Fibroblast of skin of right quadriceps (primary cell): ENCODE measurements at regions not wholly inside any gene's neighbourhood (a gene's known extent, or its start where the extent isn't known, plus 50 kb on each side); places are given as distances from the start of the nearest gene placed in this dataset.

Experiments used
- DNase-seq: peaks from one replicate; pipeline ENCODE4 v3.0.0-alpha.2; 2013

DNA sequence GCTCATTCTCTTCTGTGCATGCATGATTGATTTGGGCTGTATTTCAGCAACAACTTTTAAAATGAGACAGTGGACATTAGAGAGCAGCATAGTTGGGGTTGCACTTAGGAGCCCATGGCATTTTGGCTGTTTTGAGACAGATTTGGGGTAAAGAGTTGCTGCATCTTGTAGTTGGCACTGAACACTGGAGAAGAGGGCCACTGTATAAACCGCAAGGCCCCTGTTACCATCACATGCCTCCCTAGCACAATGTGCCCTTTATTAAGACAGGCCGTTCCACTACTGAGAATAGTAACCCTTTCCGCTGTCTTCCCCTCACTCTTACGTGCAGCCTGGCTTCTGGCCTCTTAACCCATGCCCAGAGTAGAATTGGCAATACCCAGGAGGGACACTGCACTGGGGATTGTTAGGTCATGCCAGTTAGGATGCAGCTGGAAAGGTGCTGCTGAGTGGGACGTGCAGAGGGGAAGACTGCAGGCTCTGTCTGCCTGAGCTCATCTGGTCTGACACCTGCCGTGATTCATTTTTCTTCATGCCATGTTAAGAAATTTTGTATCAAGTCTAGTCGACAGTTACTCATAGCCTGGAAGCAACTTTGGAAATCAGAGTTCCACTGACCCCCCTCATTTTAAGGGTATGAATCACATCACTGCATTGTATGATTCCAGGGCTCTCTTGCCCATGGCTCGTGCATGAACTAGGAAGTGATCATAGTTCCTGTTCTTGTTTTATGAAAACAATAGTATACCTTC lies 146.9 kb upstream of the DMRT1 start:
- peak; percentile 93 for DNase-seq

DNA sequence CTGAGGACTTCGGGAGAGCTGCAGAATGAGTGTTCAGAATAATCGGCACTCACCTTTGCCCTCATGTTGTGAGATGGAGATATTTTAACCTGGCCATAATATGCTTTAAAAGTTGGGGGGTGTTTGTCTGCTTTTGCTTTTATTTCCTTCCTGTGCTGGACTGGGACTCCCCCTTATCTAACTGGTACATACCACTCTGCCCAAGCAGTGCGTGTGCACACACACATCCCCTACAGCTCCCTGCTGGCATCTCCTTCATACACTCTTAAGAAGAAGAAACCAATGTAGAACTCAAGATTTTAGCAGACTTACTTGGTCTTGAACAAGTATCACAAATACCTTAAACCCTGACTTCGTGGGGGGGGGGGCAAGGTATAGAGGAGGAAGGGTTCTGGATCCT lies 146.2 kb upstream of the DMRT1 start:
- DNase-seq, result no peak

DNA sequence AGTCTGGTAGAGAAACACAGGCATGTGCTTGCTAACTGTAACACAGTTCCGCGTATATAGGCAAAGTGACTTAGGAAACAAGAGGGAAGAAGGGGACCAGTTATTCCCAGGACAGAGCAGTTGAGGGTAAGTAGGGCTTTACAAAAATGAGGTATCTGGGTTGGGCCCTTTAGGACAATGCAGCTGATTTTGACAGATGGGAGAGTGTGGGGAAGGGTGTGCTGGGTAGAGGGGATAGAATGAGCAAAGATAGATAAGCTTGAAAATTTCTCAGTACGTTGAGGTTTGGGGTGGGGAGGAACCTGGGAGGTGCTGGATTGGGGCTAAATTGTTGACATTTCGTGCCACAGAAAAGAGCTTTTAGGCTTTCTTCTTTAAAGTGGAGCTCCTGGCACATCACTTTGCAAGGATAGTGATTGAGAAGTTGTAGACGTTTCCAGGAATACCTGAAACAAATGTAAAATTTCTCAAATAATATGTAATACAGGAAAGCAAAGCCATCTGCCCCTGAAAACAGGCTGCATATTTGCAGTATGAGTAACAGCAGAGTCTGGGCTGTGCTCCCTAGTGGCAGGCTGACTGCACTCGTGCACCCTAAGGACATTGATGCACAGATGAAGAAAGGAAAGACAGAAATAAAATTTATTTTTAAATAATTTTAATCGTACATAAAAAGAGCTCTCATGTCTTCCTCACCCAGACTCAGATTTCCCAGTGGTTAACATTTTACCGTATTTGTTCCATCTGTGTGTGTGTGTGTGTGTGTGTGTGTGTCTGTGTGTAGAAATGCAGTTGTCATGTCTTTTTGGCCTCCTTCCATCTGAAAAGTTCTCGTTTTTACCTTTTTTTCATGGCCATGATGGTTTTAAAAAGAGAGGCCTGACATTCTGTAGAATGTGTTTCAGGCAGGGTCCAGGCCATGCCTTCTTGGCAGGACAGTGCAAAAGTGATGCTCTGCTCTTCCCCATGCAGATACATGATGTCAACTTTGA lies 144.9 kb upstream of the DMRT1 start:
- peak; percentile 81 for DNase-seq

DNA sequence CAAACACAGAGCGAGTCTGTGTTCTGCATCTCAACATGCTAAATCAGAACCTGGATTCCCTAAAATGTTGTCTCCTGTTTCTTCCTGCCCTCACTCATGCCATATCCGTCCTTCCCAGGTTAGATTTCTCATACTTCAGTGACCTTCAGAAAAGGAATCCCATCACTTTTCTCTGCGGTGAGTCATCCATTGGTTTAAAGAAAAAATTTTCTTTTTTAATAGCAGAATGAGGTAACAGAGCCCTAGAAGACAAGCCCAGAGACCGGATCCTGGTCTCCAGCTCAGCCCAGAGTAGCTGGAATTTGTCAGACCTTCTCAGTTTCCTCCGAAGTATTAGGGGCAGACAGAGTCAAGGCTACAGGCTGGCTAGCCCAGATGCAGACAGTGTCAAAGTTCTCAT lies 143.2 kb upstream of the DMRT1 start:
- DNase-seq, result peak; percentile 63

DNA sequence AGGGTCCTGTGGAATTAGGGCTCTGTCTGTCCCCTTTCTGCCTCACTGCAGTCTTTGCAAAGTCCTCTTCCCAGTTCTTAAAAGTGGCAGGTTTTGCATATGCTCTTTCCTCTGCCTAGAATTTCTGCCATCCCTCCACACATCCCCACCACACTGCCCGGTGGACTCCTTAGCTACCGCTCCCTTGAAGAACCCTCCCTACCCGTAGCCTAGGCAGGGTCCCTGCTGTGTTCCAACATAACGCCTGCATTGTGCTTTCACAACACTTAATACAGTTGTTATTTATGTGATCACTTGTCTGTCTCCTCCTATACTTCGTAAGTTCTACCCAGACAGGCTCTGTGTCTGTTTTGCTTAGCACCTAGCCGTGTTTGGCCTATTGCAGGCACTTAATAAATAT lies 142.5 kb upstream of the DMRT1 start:
- no peak for DNase-seq

DNA sequence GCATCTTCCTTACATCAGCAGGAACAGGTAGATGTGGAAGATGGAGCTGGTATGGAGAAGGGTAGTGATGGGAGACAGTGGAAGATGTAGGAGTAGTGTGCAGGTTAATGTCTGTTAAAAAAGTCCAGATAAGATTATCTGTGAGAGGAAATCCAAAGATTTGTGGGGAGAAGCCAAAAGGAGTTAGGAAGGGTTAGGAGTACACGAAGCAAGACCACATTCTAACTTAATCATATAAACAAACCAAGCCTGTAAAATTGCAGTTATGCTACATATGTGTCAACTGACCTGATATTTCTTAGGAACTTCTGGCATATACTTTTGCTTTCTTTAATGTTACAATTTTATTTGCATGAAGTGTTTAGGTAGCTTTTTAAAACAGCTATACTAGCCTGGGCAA lies 142.1 kb upstream of the DMRT1 start:
- no peak for DNase-seq

DNA sequence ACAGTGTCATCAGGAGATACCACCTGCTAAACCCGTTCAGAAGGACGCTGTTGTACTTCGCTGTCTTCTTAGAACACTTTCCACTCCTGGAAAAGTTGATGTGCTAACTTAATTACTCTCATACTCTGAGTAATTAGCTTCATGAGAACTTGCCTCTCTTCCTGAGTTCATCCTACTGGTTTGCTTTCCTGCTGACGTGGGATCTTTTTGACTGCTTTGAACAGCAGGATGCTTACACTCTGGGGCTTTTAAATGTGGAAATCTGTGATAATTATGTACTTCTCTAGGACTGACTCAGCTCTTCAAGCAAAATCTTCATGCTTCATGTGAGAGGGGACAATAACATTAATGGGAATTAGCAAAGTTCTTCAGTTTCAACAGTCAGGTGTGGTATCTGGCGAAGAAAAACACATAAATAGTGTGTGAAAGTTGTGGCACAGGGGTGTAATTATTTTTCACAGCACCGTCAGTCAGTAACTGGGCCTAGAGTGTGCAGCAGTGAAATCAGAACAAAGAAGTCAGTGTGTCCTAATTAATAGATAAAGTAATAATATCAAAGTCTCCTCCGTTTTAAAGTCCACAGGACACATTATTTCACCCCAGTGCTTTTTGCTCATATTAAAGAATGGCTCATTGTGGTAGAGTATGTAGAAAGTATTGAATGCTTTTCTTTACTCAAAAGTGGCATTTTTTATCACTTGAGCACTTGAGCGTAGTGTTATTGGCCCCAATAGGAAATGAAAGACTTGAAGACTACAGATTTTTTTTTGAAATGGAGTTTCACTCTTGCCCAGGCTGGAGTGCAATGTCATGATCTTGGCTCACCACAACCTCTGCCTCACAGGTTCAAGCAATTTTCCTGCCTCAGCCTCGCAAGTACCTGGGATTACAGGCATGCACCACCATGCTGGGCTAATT lies 140.9 kb upstream of the DMRT1 start:
- peak; percentile 55 for DNase-seq

DNA sequence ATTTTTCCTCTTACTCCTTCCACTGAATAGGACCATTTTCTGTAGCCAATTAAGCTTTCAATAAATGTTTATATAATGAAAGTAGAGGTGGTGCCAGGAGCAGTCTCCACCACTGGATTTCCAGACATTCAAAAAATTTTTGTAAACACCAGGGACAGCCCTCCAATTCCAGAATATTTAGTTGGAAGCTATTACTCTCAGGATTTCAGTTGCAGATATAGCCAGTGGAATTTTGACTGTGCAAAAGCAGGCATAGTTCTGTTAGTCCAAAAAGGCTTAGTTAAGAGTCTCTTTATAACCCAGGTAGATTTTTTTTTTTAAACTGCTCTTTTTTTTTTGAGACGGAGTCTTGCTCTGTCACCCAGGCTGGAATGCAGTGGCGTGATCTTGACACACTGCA lies 138.1 kb upstream of the DMRT1 start:
- peak; percentile 62 for DNase-seq

DNA sequence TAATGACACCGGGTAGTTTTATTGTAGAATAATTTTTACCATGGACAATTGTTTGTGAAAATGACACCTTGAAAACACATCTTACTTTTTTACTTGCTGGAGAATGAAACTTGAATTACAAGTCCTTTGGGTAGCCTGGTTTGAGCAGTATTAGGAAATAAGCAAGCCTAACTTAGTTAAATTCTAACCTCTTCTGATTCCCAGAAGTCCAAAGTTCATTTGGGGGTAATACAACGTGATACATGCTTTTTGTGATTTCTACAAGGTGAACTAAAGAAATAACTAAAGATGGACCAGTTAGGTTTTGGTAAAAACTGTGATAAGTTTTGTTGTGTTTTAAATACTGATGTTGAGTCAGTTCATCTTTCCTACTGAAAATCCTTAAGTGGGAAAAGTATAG lies 135.4 kb upstream of the DMRT1 start:
- no peak for DNase-seq

DNA sequence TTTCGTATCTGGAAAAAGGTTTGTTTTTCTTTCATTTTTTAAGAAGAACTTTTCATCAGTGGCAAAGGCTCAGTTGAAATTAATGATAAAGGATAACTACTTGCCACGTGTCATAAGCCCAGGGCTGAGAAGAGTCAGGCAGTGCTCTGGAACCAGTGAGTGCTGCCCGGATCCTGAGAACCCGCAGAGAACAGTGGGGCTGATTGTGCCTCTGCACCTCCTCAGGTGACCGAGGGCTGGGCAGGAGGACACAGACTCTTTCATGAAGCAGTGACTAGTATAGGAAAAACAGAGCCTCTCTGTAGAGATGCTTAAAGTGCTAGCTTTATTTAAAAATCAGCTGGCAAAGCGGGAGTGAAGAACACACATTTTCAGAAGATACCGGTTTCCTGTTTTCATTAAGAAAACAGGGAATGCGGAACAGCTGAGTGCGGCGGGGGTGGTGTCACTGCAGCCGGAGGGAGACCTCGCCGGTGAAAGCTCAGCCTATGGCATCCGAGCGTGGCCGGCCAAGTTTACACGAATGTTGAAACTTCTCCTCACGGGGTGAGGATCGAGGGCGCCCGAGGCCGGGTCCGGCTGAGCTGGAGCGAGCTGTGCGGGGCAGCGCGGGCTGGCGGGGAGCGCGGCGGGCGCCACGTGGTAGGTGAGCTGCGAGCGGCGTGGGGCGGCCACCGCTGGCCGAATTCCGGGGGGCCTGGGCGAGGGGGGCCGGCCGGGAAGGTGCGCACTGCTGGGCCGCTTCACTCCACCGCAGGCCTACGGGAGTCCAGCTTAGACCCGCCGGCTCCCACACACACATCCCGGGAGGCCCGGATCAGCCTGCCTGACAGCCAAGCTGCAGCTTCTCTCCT lies 134.7 kb upstream of the DMRT1 start:
- DNase-seq, result peak; percentile 70

DNA sequence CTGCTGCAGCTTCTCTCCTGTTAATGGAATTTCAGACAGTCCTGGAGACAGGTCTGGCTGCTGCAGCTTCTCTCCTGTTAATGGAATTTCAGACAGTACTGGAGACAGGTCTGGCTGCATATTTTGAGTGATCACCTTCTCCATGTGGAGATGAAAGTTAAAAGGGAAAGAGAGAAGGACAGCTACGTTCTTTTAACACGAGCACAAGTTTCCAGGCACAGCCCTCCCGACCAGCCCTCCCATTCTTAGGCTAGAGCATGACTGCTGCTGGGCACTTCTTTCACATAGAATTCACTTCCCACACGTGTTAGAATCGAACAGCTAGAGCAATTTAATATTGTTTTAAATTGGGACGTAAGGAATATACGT lies 133.3 kb upstream of the DMRT1 start:
- no peak for DNase-seq

DNA sequence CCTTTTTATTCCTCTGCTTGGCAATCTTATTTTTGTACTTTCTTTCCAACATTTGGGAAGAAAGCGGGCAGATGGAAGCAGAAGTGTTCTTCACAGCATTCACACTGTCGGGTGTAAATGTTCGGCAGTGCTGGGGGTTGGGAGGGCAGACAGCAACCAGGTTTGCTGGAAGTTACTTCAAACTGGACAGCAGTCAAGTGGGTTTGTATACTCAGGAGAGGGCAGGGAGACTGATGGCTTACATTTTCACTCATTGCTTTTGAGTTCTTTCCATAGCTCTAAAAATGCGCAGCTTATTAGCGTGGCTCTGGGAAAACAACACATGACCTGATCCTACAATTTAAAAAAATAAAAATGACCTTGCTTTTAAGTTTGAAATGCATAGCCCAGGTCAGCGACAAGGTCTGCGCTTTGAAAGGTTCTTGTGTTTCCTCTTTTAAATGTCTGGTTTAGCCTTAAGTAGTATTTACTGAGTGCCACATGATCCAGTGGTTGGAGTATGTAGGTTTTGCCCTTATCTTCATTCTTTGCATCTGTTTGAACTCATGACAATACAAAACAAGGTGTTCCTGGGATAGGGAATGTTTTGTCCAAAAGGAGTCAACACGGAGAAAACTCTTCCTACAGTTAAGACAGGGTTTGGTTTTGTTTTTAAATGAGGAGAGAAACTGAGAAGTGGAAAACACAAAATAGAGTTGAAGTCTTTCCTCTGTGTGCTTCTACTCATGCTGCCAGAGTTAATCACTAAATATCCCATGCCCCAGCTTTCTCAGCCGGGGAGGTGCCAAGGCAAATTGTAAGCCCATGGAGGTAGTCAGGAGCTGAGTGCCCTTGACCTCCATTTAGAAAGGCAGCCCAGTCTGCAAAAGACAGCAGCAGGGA lies 132.7 kb upstream of the DMRT1 start:
- DNase-seq, result no peak

DNA sequence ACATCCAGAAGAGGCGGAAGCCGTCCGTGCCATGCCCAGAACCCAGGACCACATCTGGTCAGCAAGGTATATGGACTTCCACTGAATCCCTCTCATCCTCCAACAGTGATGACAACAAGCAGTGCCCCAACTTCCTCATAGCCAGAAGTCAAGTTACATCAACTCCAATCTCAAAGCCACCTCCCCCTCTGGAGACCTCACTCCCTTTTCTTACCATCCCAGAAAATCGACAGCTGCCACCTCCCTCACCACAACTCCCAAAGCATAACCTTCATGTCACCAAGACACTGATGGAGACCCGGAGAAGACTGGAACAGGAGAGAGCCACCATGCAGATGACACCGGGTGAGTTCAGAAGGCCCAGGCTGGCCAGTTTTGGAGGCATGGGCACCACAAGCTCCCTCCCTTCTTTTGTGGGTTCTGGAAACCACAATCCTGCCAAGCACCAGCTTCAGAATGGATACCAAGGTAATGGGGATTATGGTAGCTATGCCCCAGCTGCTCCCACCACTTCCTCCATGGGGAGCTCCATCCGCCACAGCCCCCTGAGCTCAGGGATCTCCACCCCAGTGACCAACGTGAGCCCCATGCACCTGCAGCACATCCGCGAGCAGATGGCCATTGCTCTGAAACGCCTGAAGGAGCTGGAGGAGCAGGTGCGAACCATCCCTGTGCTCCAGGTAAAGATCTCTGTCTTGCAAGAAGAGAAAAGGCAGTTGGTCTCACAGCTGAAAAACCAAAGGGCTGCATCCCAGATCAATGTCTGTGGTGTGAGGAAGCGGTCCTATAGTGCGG lies 130.3 kb upstream of the DMRT1 start:
- no peak for DNase-seq

DNA sequence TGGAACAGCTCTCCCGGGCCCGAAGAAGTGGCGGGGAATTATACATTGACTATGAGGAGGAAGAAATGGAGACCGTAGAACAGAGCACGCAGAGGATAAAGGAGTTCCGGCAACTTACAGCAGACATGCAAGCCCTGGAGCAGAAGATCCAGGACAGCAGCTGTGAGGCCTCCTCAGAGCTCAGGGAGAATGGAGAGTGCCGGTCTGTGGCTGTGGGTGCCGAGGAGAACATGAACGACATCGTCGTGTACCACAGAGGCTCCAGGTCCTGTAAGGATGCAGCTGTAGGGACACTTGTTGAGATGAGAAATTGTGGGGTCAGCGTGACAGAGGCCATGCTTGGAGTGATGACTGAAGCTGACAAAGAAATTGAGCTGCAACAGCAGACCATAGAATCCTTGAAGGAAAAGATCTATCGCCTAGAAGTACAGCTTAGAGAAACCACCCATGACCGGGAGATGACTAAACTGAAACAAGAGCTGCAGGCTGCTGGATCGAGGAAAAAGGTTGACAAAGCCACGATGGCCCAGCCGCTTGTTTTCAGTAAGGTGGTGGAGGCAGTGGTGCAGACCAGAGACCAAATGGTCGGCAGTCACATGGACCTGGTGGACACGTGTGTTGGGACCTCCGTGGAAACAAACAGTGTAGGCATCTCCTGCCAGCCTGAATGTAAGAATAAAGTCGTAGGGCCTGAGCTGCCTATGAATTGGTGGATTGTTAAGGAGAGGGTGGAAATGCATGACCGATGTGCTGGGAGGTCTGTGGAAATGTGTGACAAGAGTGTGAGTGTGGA lies 129.5 kb upstream of the DMRT1 start:
- DNase-seq, result no peak

DNA sequence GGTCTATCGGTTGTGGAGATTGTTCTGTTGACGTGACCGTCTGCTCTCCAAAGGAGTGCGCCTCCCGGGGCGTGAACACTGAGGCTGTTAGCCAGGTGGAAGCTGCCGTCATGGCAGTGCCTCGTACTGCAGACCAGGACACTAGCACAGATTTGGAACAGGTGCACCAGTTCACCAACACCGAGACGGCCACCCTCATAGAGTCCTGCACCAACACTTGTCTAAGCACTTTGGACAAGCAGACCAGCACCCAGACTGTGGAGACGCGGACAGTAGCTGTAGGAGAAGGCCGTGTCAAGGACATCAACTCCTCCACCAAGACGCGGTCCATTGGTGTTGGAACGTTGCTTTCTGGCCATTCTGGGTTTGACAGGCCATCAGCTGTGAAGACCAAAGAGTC lies 128.9 kb upstream of the DMRT1 start:
- no peak for DNase-seq

DNA sequence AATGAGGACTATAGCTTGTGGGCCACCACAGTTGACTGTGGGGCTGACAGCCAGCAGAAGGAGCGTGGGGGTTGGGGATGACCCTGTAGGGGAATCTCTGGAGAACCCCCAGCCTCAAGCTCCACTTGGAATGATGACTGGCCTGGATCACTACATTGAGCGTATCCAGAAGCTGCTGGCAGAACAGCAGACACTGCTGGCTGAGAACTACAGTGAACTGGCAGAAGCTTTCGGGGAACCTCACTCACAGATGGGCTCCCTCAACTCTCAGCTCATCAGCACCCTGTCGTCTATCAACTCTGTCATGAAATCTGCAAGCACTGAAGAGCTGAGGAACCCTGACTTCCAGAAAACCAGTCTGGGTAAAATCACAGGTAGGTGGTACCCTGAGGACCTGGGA lies 128.4 kb upstream of the DMRT1 start:
- no peak for DNase-seq

DNA sequence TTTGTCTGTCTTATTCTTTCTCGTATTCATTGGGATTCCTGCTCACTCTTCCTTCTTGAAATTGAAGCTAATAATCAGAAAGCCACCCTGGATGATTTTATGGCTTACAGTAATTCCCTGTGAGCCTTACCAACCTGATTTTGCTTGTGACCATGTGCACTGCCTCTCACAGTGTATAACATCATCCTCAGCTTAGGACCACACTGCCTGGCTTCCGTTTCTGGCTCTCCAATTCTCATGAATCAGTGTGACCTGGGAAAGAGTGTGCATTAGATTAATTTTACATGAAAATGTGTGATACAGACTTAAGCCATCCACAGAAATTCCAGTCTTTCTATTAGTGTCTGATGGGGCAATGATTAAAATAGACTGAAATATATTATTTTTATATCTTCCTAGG lies 126.8 kb upstream of the DMRT1 start:
- no peak for DNase-seq

DNA sequence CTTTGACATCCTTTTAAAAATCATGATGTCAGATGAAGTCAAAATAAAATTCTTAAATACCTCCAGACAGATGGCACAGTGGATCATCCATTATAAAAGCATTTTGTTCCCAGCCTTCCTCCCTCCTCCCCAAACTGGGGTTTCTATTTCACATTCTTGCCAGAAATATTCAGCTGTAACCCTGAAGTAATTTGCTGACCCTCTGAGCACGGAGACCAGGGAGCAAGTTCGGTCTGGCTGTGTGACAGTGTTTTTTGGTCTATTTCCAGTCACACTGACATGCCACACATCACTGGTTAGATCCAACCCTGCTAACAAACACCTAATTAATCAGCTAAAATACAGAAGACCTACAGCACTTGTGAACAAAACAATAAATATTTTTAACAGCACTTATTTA lies 126.2 kb upstream of the DMRT1 start:
- DNase-seq, result no peak

DNA sequence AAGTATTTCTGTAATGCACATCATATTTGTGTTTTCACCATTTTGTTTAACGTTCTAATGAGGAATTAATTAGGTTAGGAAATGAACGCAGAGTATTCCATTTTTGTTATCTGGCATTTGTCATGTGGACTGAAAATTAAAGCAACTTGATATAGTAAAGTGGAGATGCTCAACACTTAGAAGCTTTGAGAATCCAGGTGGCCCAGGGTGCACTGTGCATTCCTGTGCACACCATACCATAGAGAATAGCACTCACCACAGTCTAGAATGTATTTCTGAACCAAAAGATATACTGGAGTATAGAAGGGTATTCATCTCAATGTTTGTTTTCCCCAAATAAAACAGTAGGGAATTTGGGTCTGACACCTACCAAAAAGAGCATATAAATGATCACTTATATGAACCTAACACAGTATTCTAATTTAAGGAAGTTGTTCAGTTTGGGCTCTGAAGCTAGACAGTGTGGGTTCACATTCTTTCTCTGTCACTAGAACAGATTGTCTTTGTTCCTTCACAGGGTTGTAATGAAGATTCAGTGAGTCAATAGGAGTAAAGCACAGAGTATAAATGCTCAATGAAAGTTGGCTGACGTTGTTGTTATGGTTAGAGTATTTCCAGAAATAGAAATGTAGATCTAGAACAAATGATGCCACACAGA lies 125.6 kb upstream of the DMRT1 start:
- no peak for DNase-seq
